CD4-positive, alpha-beta T cell treated with Interferon alpha-2 for 1 hour (primary cell): ENCODE measurements at regions not wholly inside any gene's neighbourhood (a gene's known extent, or its start where the extent isn't known, plus 50 kb on each side); places are given as distances from the start of the nearest gene placed in this dataset.
"Not testable (repeated sequence)": the region's sequence is repeated elsewhere in the genome, so short reads cannot be mapped to it uniquely, and the experiment has no call there.

ENCODE experiments used
- DNase-seq, 2 donors: peaks; one replicate each; pipeline ENCODE4 v3.0.0-alpha.2; 2020 to 2022

DNA sequence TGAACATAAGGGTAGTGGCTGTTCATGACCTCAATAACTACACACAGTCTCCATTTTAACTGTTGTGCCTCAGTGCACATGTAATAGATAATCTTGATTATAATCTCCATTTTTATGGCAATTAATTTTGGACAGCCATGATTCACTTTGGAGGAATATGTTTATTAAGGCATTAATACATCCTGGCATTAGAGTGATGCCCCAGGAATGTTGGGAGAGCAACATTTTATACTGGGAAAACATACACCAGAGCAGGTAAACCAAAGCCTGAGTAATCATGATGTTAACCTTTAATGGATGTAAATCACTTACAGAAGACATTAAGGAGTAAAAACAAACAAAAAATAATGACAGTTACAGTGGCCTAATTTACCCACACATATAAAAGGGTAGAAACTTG, 886.3 kb upstream of the RAG2 start:
- DNase-seq, result no peak

- no peak for DNase-seq
Observed at GRCh38 chr11:37483761-37484160, 885.7 kb upstream of the RAG2 start.

DNA sequence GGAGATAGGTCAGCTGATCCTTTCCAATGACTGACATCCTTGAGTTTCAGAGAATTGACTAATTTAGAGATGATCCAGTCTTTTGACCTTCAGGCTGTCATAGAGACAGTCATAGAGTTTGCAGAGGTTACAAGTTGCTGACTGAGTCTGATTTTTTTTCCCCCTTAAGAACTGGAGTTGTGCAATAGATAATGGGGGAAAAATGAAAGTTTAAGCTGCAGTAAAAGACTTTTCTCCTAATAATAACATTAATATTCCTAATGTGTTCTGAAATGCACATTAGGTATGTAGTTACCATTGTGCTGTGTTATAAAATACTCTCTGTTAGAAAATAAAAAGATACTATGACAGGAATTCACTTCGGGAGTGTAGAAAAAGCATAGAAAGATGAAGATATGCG, 876.9 kb upstream of the RAG2 start:
- DNase-seq, result no peak

GRCh38 chr11:37468344-37468743, 870.3 kb upstream of the RAG2 start:
- no peak for DNase-seq

DNA sequence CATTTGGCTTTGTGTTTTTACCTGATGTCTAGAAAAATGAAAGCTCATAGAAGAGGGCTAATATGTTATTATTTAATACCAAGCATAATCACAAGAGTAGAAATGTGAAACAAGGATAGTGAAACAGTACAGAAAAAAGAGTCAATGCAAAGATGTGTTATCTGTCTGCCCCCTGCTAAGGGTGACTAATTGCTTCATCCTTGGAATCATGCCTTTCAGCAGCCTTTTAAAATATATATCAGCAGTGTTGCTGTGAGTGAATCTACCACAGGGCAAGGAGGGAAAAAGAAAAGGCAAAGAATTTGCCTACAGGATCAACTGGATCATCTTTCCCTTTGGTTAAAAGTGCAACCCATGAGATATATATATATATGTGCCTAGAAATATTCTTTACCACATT, 867.2 kb upstream of the RAG2 start:
- no peak for DNase-seq

DNA sequence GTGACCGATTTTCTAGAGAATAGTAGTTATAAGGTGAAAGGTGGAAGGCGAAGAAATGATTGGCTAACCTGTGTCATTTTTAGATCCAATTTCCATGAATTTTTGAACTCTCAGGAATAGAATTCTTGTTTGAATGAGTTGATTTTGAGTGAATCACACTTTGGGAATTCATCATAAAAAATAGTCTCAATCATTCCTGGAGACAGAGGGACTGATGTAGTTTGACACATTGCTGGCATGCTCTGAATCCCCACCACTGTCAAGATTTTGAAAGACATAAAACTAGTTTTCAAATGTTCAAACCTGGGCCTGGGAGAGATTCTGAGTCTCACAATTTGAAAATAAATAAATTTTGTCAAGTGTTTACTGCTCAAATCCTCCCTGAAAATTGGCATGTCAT, 861.4 kb upstream of the RAG2 start:
- no peak for DNase-seq

DNA sequence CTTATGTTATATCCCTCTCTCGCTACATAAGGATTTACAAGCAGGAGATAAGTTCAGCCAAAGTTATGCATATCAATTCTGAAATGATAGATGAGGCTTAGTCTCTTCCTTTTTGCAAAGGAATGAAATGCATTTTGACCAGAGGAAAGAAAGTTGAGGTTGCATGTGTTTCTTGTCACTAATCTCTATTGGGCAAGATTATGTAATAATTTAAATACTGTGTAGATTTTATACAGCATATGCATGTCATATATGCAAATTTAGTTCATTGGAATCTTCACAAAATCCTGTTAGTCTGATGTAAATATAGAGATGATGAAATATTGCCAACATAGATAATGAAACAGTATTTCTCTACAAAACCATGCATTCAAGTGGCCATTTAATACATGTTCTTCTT, 858.7 kb upstream of the RAG2 start:
- no peak for DNase-seq

GRCh38 chr11:37451903-37452302, 853.9 kb upstream of the RAG2 start:
- DNase-seq, result no peak

GRCh38 chr11:37450613-37451012, 852.6 kb upstream of the RAG2 start:
- DNase-seq, result no peak

GRCh38 chr11:37449146-37449545, 851.1 kb upstream of the RAG2 start:
- no peak for DNase-seq

DNA sequence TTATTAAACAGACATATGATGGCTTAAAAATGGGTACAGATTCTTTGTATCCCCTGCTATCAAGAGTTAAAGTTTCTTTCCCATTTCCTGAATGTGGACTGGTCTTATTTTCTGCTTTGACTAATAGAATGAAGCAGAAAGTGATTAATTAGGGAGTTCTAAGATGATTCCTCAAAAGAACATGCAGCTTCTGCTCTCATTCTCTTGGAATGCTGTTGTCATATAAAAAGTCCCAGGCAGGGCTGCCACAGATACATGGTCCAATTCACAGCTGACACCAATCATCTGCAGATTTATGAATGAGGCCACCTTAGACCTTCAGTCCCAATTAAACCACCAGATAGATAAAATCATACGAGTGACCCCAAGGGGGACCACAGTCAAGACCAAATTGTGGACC, 844.5 kb upstream of the RAG2 start:
- DNase-seq, result no peak

DNA sequence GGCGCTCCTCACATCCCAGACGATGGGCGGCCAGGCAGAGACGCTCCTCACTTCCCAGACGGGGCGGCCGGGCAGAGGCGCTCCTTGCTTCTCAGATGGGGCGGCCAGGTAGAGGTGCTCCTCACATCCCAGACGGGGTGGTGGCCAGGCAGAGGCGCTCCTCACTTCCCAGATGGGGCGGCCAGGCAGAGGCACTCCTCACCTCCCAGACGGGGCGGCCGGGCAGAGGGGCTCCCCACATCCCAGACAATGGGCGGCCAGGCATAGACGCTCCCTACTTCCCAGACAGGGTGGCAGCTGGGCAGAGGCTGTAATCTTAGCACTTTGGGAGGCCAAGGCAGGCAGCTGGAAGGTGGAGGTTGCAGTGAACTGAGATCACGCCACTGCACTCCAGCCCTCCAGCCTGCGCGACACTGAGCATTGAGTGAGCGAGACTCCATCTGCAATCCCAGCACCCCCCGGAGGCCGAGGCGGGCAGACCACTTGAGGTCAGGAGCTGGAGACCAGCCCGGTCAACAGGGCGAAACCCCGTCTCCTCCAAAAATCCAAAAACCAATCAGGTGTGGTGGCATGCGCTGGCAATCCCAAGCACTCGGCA, 833.7 kb upstream of the RAG2 start:
- DNase-seq, result not testable (repeated sequence)

- DNase-seq, result not testable (repeated sequence)
Observed at GRCh38 chr11:37430966-37431632, 833.1 kb upstream of the RAG2 start.

GRCh38 chr11:37422511-37422910, 824.5 kb upstream of the RAG2 start:
- no peak for DNase-seq

- no peak for DNase-seq
Observed at GRCh38 chr11:37411289-37411688, 813.3 kb upstream of the RAG2 start.

DNA sequence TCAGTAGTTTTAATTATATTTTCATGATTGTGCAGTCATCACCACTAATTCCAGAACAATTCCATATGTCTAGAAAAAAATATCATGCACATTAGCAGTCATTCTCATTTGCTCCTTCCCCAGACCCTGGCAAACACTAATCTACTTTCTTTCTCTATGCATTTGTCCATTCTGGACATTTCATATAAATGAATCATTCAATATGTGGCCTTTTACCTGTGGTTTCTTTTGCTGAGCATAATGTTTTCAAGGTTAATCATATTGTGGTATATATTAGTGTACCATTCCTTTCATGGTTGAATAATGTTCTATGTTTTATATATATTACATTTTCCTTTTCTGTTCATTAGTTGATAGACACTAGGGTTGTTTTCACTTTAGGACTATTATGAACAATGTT, 811.1 kb upstream of the RAG2 start:
- DNase-seq, result no peak

DNA sequence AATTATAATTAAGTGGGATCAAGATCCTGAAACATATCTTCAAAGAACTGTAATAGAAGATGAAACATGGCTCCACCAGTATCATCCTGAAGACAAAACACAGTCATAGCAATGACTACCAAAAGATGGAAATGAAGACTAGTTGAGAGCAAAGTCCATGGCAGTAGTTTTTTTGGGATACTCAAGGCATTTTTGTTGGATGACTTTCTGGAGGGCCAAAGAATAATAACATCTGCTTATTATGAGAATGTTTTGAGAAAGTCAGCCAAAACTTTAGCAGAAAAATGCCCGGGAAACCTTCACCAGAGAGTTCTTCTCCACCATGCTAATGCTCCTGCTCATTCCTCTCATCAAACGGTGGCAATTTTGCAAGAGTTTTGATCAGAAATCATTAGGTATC, 809.4 kb upstream of the RAG2 start:
- DNase-seq, result no peak

- DNase-seq, result no peak
Observed at GRCh38 chr11:37406651-37407050, 808.6 kb upstream of the RAG2 start.

DNA sequence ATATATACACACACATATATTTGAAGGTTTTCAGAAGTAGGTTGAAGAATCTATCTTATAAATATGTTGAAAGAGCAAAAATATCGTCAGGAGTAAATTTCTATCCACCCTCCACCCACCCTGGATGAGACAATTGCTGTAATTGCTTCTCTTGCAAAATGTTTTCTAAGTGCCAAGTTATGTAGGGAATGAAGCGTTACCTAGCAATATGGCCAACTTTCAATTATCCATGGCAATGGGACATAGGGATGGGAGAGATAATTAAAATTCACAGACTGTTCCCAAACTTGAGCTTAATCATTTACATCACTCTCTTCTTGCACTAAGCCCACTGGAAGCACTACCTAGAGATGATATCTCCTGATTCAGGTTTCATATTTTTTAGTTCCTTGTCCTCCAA, 806.2 kb upstream of the RAG2 start:
- DNase-seq, result no peak

- no peak for DNase-seq
Observed at GRCh38 chr11:37402663-37403062, 804.6 kb upstream of the RAG2 start.

DNA sequence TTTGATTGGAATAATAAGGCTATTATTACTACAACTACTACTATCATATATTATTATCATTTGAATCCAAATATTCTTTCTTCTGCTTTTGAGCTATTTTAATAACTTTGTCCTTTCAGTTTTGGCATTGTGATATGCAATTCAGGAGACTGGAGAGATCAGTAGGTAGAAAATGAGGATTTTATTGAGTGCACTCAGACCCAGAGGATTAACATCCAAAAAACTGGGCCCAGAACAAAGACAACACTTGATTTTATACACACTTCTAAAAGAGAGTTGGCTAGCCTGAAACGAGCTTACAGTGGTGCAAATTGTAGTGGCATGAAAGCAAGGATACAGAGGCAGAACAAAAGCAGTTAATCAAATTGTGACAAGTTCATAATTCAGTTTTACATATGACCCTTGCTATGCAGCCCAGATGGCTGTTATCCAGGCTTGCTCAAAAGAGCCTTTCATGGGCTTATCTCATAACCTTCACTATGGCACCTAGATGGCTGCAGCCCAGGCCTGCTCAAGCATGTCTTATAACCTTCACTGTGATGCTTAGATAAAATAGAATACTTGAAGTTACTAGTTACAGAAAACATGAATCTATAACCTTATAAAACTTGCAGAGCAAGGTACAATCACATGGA, 796.3 kb upstream of the RAG2 start:
- no peak for DNase-seq

DNA sequence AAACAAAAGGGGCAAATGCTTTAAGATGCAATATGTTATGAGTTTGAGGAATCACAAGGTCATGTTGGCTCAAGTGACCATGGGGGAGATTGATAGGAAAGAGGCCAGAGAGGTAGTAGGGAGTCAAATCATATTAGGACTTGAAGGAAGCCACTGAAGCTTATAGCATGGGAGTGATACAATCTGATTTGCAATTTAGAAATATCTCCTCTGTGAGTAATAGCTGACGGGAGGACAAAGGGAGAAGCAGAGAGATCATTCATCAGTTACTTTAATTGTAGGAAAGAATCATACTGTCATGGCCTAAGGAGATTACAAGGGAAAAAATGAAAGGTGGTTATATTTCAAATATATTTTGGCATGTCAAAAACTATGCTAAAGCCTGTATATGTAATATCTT, 793.6 kb upstream of the RAG2 start:
- no peak for DNase-seq

DNA sequence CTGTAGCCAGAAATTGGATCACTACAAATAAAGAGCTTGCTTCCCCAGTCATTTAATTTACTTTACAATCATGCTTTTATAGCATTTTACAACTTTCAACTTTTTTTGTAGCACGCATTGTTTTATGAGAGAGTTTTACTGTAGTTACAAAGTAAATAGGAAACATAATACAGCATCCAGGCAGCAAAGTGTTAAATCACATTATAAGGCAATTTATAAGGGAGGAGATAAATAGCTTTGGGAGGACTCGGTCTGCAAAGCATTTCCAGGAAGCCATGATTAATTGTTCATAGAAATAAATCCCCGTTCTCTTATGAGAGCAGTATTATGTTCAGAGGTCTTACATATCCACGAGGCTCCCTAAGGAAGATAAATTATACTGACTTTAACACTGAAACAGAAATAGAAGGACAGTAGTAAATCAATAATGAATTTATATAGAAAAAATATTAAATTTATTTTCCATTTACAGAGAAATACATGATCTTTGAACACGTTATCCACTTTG, 792.6 kb upstream of the RAG2 start:
- DNase-seq, result no peak

DNA sequence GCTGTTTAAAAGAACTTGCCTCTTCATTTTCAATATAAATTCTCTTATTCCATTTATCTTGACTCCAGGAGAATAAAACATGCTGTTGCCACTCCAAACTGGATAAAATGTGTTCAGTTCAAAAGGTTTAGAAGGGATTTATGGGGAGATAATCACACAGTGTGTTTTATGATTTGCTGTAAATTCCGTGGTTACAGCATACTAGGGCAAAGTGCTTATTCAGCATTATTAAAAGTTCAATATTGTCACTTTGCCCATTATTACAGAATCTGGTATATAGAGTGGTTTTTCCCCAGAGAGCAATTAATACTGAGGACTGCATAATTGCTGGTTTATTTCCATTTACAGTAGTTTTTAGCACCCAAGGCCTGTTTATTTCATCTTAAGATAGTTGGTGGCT, 780.9 kb upstream of the RAG2 start:
- no peak for DNase-seq

- no peak for DNase-seq
Observed at GRCh38 chr11:37372667-37373066, 774.6 kb upstream of the RAG2 start.
